B cell (primary cell): ENCODE measurements at regions not wholly inside any gene's neighbourhood (a gene's known extent, or its start where the extent isn't known, plus 50 kb on each side); places are given as distances from the start of the nearest gene placed in this dataset.

Experiments
- ATAC-seq: fragments of 200-7000 bp; cut with Tn5 transposase; one replicate; pipeline ENCODE4 v1.10.0; 2021; ENCODE audit warnings: low read depth, mild to moderate bottlenecking, moderate number of reproducible peaks, moderate library complexity
- CTCF ChIA-PET: fragments of 350-600 bp; sonication (Branson Sonifier 250); formaldehyde crosslinking; loops from one replicate; lab custom pipeline; 2021; ENCODE audit warnings: antibody characterized with exemption, inconsistent platforms; lab: Charles Lee
- POLR2A ChIA-PET: fragments of 350-600 bp; sonication (Branson Sonifier 250); formaldehyde crosslinking; loops from one replicate; lab custom pipeline; 2021; ENCODE audit warnings: antibody characterized with exemption; lab: Charles Lee
- DNase-seq: peaks from one replicate; pipeline ENCODE4 v3.0.0; 2013
- H2AFZ ChIP-seq: 2 replicates; pipeline ENCODE4 v1.6.1; 2012; ENCODE audit warnings: mild to moderate bottlenecking, low read depth, low read length; ENCODE audit not compliant: insufficient read depth, poor library complexity, severe bottlenecking
- H3K27ac ChIP-seq, 2 donors: 1 replicate in 1 of 2; 2 replicates in 1 of 2; pipeline ENCODE4 v1.5.1; 2012 to 2013; ENCODE audit warnings: low read length in 2 of 2, mild to moderate bottlenecking in 2 of 2, moderate library complexity in 1 of 2
- H3K27me3 ChIP-seq, 4 experiments: fragments of 200-600 bp in 1 of 4; sonication (generic) in 1 of 4; replicated peaks in 1 of 4; 1 replicate in 2 of 4; 2 replicates in 2 of 4; pipeline versions ENCODE4 v1.6.1 to v1.7.0; 2013 to 2016; ENCODE audit warnings: low read length in 3 of 4, mild to moderate bottlenecking in 2 of 4, mixed read lengths in 1 of 4, moderate library complexity in 1 of 4; ENCODE audit not compliant: insufficient read depth in 4 of 4, control insufficient read depth in 3 of 4; ENCODE audit errors: control extremely low read depth in 1 of 4
- H3K36me3 ChIP-seq, 2 experiments: replicated peaks in 1 of 2; 1 replicate in 1 of 2; 2 replicates in 1 of 2; pipeline versions ENCODE4 v1.6.1 to v1.7.1; 2013; ENCODE audit warnings: low read length in 1 of 2; ENCODE audit not compliant: insufficient read depth in 2 of 2, control insufficient read depth in 1 of 2; ENCODE audit errors: control extremely low read depth in 1 of 2, extremely low read depth in 1 of 2
- H3K4me1 ChIP-seq, 2 donors: fragments of 200-600 bp in 1 of 2; sonication (generic) in 1 of 2; 1 replicate in 1 of 2; 2 replicates in 1 of 2; pipeline versions ENCODE4 v1.5.1 to v1.6.1; 2013 to 2017; ENCODE audit warnings: low read length in 2 of 2; ENCODE audit not compliant: control insufficient read depth in 2 of 2, insufficient read depth in 2 of 2
- H3K4me2 ChIP-seq: replicated peaks from 2 replicates; pipeline ENCODE3; 2012; ENCODE audit warnings: mild to moderate bottlenecking, low read depth, low read length; ENCODE audit not compliant: poor library complexity, severe bottlenecking
- H3K4me3 ChIP-seq, 5 experiments: fragments of 200-600 bp in 1 of 5; sonication (generic) in 1 of 5; 1 replicate in 3 of 5; 2 replicates in 2 of 5; pipeline versions ENCODE4 v1.5.1 to v1.7.0; 2011 to 2016; ENCODE audit warnings: low read length in 4 of 5, mild to moderate bottlenecking in 4 of 5, low read depth in 2 of 5, control low read depth in 1 of 5, moderate library complexity in 1 of 5; ENCODE audit not compliant: insufficient read depth in 1 of 5; ENCODE audit errors: control extremely low read depth in 1 of 5, extremely low read depth in 1 of 5
- H3K79me2 ChIP-seq: fragments of 200-600 bp; sonication (generic); one replicate; pipeline ENCODE4 v1.6.0; 2016; ENCODE audit warnings: low read length; ENCODE audit not compliant: control insufficient read depth, insufficient read depth
- H3K9ac ChIP-seq: fragments of 200-600 bp; sonication (generic); 2 replicates; pipeline ENCODE4 v1.6.1; 2017; ENCODE audit warnings: mild to moderate bottlenecking, low read length, moderate library complexity
- H3K9me3 ChIP-seq, 3 donors: one replicate each; pipeline versions ENCODE4 v1.6.1 to v1.7.1; 2013; ENCODE audit warnings: low read length in 2 of 3; ENCODE audit not compliant: control insufficient read depth in 2 of 3, insufficient read depth in 1 of 3; ENCODE audit errors: control extremely low read depth in 1 of 3
- H4K20me1 ChIP-seq: 2 replicates; pipeline ENCODE4 v1.6.0; 2012; ENCODE audit warnings: mild to moderate bottlenecking, low read length; ENCODE audit not compliant: insufficient read depth, control insufficient read depth, poor library complexity, severe bottlenecking
- H3K27ac Mint-ChIP-seq: one replicate; pipeline ENCODE4 v1.8.0; 2021; ENCODE audit warnings: mixed read lengths
- H3K27me3 Mint-ChIP-seq: one replicate; pipeline ENCODE4 v1.8.0; 2021; ENCODE audit warnings: mixed read lengths
- H3K4me1 Mint-ChIP-seq: one replicate; pipeline ENCODE4 v1.8.0; 2021; ENCODE audit warnings: mixed read lengths
- H3K4me3 Mint-ChIP-seq: one replicate; pipeline ENCODE4 v1.8.0; 2021; ENCODE audit warnings: mixed read lengths
- H3K9me3 Mint-ChIP-seq: one replicate; pipeline ENCODE4 v1.8.0; 2022; ENCODE audit warnings: mixed read lengths; ENCODE audit not compliant: insufficient read depth
- CTCF ChIP-seq: fragments of 200-600 bp; IDR thresholded peaks from one replicate; pipeline ENCODE4 v1.8.0; 2022; ENCODE audit warnings: antibody characterized with exemption, mild to moderate bottlenecking
- EZH2 ChIP-seq: IDR thresholded peaks from 2 replicates; pipeline ENCODE4 v1.6.1; 2012; ENCODE audit warnings: borderline replicate concordance, low read depth, mild to moderate bottlenecking, moderate library complexity, low read length; ENCODE audit not compliant: insufficient read depth, poor library complexity, severe bottlenecking
- WGBS: methylation state at CpG from one replicate; pipeline ENCODE4 v1.1.5; 2013; ENCODE audit warnings: missing lambda C conversion rate; ENCODE audit not compliant: insufficient coverage; 5-methylcytosine and 5-hydroxymethylcytosine counted together
- intact Hi-C: fragments of 100-400 bp; cut with micrococcal nuclease; formaldehyde crosslinking; loops from one replicate; pipeline ENCODE4 v1.10.0; 2022

- Histone ChIP-seq H3K4me2 (no peak overlapping the region), H3K9ac (no peak overlapping the region), H3K36me3 (no peaks in the 10 kb centered on the region), H3K27me3 (no peaks in the 10 kb centered on the region), H3K9me3 (no peaks in the 10 kb centered on the region), H3K4me3 (no peak overlapping the region), H3K27ac (no peak overlapping the region), H3K4me1 (no peaks in the 10 kb centered on the region), H2AFZ (no peak overlapping the region), H3K79me2 (no peaks in the 10 kb centered on the region), H4K20me1 (no peaks in the 10 kb centered on the region)
- POLR2A ChIA-PET, result no interaction called here
- DNase-seq (no peak), ATAC-seq (no peak)
- no peaks in the 10 kb centered on the region for H3K9me3 Mint-ChIP-seq
- H3K4me3 Mint-ChIP-seq, result no peak overlapping the region
- peaks cover 10% of the 10 kb centered on the region for H3K27me3 Mint-ChIP-seq
- intact Hi-C loops, result no loop called here
- CTCF ChIA-PET, result interaction anchor here (1.0 kb wide), 1 partner anchor 8 kb away, joined by 3 read pairs; no protein-coding TSS in a partner anchor
- 75% methylated on average over 2 of the region's 3 CpGs for WGBS
- no peak overlapping the region for H3K27ac Mint-ChIP-seq
- no peaks in the 10 kb centered on the region for H3K4me1 Mint-ChIP-seq
- TF ChIP-seq CTCF, result no peak
- no peak for TF ChIP-seq EZH2
Measured at GRCh38 chr9:38251036-38251860, 141.3 kb upstream of the ALDH1B1 start.

GRCh38 chr9:38250279-38251035 is 142.0 kb upstream of the ALDH1B1 start:
- no peaks in the 10 kb centered on the region for H3K4me1 ChIP-seq
- H3K9me3 ChIP-seq, result no peaks in the 10 kb centered on the region
- peaks cover 0 to 2% (median 0%) of the 10 kb centered on the region in 4 experiments for H3K27me3 ChIP-seq
- no peak overlapping the region for H3K27ac ChIP-seq
- H3K4me1 Mint-ChIP-seq, result no peaks in the 10 kb centered on the region
- TF ChIP-seq CTCF, result no peak
- H3K36me3 ChIP-seq, result no peaks in the 10 kb centered on the region
- intact Hi-C loops, result no loop called here
- peaks cover 8% of the 10 kb centered on the region for H3K27me3 Mint-ChIP-seq
- ATAC-seq (no peak), DNase-seq (no peak)
- H3K4me3 Mint-ChIP-seq, result no peak overlapping the region
- H3K4me3 ChIP-seq, result no peak overlapping the region
- H3K9me3 Mint-ChIP-seq, result no peaks in the 10 kb centered on the region
- no peak overlapping the region for H3K27ac Mint-ChIP-seq
- H2AFZ ChIP-seq, result no peak overlapping the region
- WGBS, result 92% methylated on average over 9 of the region's 10 CpGs
- no peak overlapping the region for H3K4me2 ChIP-seq
- CTCF ChIA-PET, result no interaction called here
- H3K79me2 ChIP-seq, result no peaks in the 10 kb centered on the region
- POLR2A ChIA-PET, result no interaction called here
- H3K9ac ChIP-seq, result no peak overlapping the region
- no peaks in the 10 kb centered on the region for H4K20me1 ChIP-seq
